ENCODE measurements at regions not wholly inside any gene's neighbourhood (a gene's known extent, or its start where the extent isn't known, plus 50 kb on each side); places are given as distances from the start of the nearest gene placed in this dataset.
"Not testable (repeated sequence)": the region's sequence is repeated elsewhere in the genome, so short reads cannot be mapped to it uniquely, and the experiment has no call there.

- H3K27me3 ChIP-seq (ENCODE audit: insufficient read depth, low read length), result no peaks in the 10 kb centered on the region
- no peak overlapping the region for H3K4me3 ChIP-seq (ENCODE audit: low read length)
- no peaks in the 10 kb centered on the region for H3K9me3 ChIP-seq (ENCODE audit: low read depth, low read length)
- no peaks in the 10 kb centered on the region for H3K4me1 ChIP-seq (ENCODE audit: insufficient read depth, low read length)
These were observed 239.2 kb downstream of the ADGRD1 start for GRCh38 chr12:131192951-131193350.

GRCh38 chr12:131194166-131194565, 240.5 kb downstream of the ADGRD1 start:
- H3K4me1 ChIP-seq (ENCODE audit: insufficient read depth, low read length), result no peaks in the 10 kb centered on the region
- H3K4me3 ChIP-seq (ENCODE audit: low read length), result no peak overlapping the region
- no peaks in the 10 kb centered on the region for H3K9me3 ChIP-seq (ENCODE audit: low read depth, low read length)
- no peaks in the 10 kb centered on the region for H3K27me3 ChIP-seq (ENCODE audit: insufficient read depth, low read length)

GRCh38 chr12:131195796-131196195, 242.1 kb downstream of the ADGRD1 start:
- Histone ChIP-seq H3K27me3 (ENCODE audit: insufficient read depth, low read length) (no peaks in the 10 kb centered on the region), H3K4me3 (ENCODE audit: low read length) (no peak overlapping the region), H3K4me1 (ENCODE audit: insufficient read depth, low read length) (no peaks in the 10 kb centered on the region), H3K9me3 (ENCODE audit: low read depth, low read length) (no peaks in the 10 kb centered on the region)

- Histone ChIP-seq H3K27me3 (ENCODE audit: insufficient read depth, low read length) (no peaks in the 10 kb centered on the region), H3K4me3 (ENCODE audit: low read length) (no peak overlapping the region), H3K9me3 (ENCODE audit: low read depth, low read length) (no peaks in the 10 kb centered on the region), H3K4me1 (ENCODE audit: insufficient read depth, low read length) (no peaks in the 10 kb centered on the region)
These were observed 242.5 kb downstream of the ADGRD1 start for GRCh38 chr12:131196220-131196619.

GRCh38 chr12:131197490-131197889, 243.8 kb downstream of the ADGRD1 start:
- Histone ChIP-seq H3K4me1 (ENCODE audit: insufficient read depth, low read length) (no peaks in the 10 kb centered on the region), H3K4me3 (ENCODE audit: low read length) (no peak overlapping the region), H3K27me3 (ENCODE audit: insufficient read depth, low read length) (no peaks in the 10 kb centered on the region), H3K9me3 (ENCODE audit: low read depth, low read length) (no peaks in the 10 kb centered on the region)

- Histone ChIP-seq H3K4me1 (ENCODE audit: insufficient read depth, low read length) (no peaks in the 10 kb centered on the region), H3K27me3 (ENCODE audit: insufficient read depth, low read length) (no peaks in the 10 kb centered on the region), H3K4me3 (ENCODE audit: low read length) (no peak overlapping the region), H3K9me3 (ENCODE audit: low read depth, low read length) (no peaks in the 10 kb centered on the region)
These were observed 245.5 kb downstream of the ADGRD1 start for GRCh38 chr12:131199221-131199620.

- H3K4me3 ChIP-seq (ENCODE audit: low read length); H3K9me3 ChIP-seq (ENCODE audit: low read depth, low read length); H3K4me1 ChIP-seq (ENCODE audit: insufficient read depth, low read length); H3K27me3 ChIP-seq (ENCODE audit: insufficient read depth, low read length): not testable (repeated sequence)
These were observed 248.2 kb downstream of the ADGRD1 start for GRCh38 chr12:131201912-131202311.

GRCh38 chr12:131202592-131203378, 249.1 kb downstream of the ADGRD1 start:
- Histone ChIP-seq H3K27me3 (ENCODE audit: insufficient read depth, low read length) (no peaks in the 10 kb centered on the region), H3K4me1 (ENCODE audit: insufficient read depth, low read length) (no peaks in the 10 kb centered on the region), H3K9me3 (ENCODE audit: low read depth, low read length) (no peaks in the 10 kb centered on the region), H3K4me3 (ENCODE audit: low read length) (no peak overlapping the region)

GRCh38 chr12:131203666-131204415, 250.1 kb downstream of the ADGRD1 start:
- Histone ChIP-seq H3K4me3 (ENCODE audit: low read length) (no peak overlapping the region), H3K4me1 (ENCODE audit: insufficient read depth, low read length) (no peaks in the 10 kb centered on the region), H3K9me3 (ENCODE audit: low read depth, low read length) (no peaks in the 10 kb centered on the region), H3K27me3 (ENCODE audit: insufficient read depth, low read length) (no peaks in the 10 kb centered on the region)

- no peaks in the 10 kb centered on the region for H3K4me1 ChIP-seq (ENCODE audit: insufficient read depth, low read length)
- no peaks in the 10 kb centered on the region for H3K27me3 ChIP-seq (ENCODE audit: insufficient read depth, low read length)
- H3K9me3 ChIP-seq (ENCODE audit: low read depth, low read length), result no peaks in the 10 kb centered on the region
- no peak overlapping the region for H3K4me3 ChIP-seq (ENCODE audit: low read length)
These were observed 250.9 kb downstream of the ADGRD1 start for GRCh38 chr12:131204416-131205274.

- H3K9me3 ChIP-seq (ENCODE audit: low read depth, low read length); H3K4me1 ChIP-seq (ENCODE audit: insufficient read depth, low read length); H3K27me3 ChIP-seq (ENCODE audit: insufficient read depth, low read length); H3K4me3 ChIP-seq (ENCODE audit: low read length): not testable (repeated sequence)
These were observed 251.7 kb downstream of the ADGRD1 start for GRCh38 chr12:131205275-131205933.

GRCh38 chr12:131206630-131207299, 253.1 kb downstream of the ADGRD1 start:
- not testable (repeated sequence) for H3K27me3 ChIP-seq (ENCODE audit: insufficient read depth, low read length); H3K4me1 ChIP-seq (ENCODE audit: insufficient read depth, low read length); H3K4me3 ChIP-seq (ENCODE audit: low read length); H3K9me3 ChIP-seq (ENCODE audit: low read depth, low read length)

GRCh38 chr12:131207300-131207660, 253.6 kb downstream of the ADGRD1 start:
- H3K4me3 ChIP-seq (ENCODE audit: low read length); H3K27me3 ChIP-seq (ENCODE audit: insufficient read depth, low read length); H3K4me1 ChIP-seq (ENCODE audit: insufficient read depth, low read length); H3K9me3 ChIP-seq (ENCODE audit: low read depth, low read length): not testable (repeated sequence)

GRCh38 chr12:131207841-131208240, 254.1 kb downstream of the ADGRD1 start:
- H3K9me3 ChIP-seq (ENCODE audit: low read depth, low read length); H3K27me3 ChIP-seq (ENCODE audit: insufficient read depth, low read length); H3K4me3 ChIP-seq (ENCODE audit: low read length); H3K4me1 ChIP-seq (ENCODE audit: insufficient read depth, low read length): not testable (repeated sequence)

All from mononuclear cell (primary cell).